ENCODE measurements at regions not wholly inside any gene's neighbourhood (a gene's known extent, or its start where the extent isn't known, plus 50 kb on each side); places are given as distances from the start of the nearest gene placed in this dataset.
"Not testable (repeated sequence)": the region's sequence is repeated elsewhere in the genome, so short reads cannot be mapped to it uniquely, and the experiment has no call there.

DNA sequence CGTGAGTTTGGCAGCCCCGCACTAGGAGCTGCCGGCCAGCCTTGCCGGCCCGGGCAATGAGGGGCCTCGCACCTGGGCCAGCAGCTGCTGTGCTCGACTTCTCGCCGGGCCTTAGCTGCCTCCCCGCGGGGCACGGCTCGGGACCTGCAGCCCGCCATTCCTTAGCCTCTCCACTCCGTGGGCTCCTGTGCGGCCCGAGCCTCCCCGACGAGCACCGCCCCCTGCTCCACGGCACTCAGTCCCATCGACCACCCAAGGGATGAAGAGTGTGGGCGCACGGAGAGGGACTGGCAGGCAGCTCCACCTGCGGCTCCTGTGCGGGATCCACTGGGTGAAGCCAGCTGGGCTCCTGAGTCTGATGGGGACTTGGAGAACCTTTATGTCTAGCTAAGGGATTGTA is 51.4 kb upstream of the CLEC6A start:
- H3K4me3 Mint-ChIP-seq; CTCF ChIA-PET; H3K36me3 Mint-ChIP-seq (ENCODE audit: low read depth); POLR2A ChIA-PET; DNase-seq; H3K27me3 Mint-ChIP-seq; H3K27ac Mint-ChIP-seq; H3K4me1 Mint-ChIP-seq; H3K9me3 Mint-ChIP-seq: not testable (repeated sequence)

Measured in activated CD4-positive, alpha-beta memory T cell treated with anti-CD3 and anti-CD28 coated beads, Interleukin-2, amount 10 ng/mL, durations not matched to agents 7 days and 5 days (primary cell).